Neuronal stem cell (in vitro differentiated cells): ENCODE measurements at regions not wholly inside any gene's neighbourhood (a gene's known extent, or its start where the extent isn't known, plus 50 kb on each side); places are given as distances from the start of the nearest gene placed in this dataset.

Source experiments
- DNase-seq: peaks from one replicate; pipeline ENCODE4 v3.0.0-alpha.2; 2013; ENCODE audit warnings: low spot score
- H2AFZ ChIP-seq: one replicate; pipeline ENCODE4 v1.6.1; 2013; ENCODE audit warnings: mild to moderate bottlenecking, low read length, inconsistent platforms
- H2AK5ac ChIP-seq: 2 replicates; pipeline ENCODE4 v1.6.1; 2013; ENCODE audit warnings: low read depth, mild to moderate bottlenecking, inconsistent platforms, low read length, moderate library complexity, mixed read lengths
- H2BK120ac ChIP-seq: 2 replicates; pipeline ENCODE4 v1.6.1; 2013; ENCODE audit warnings: low read depth, mild to moderate bottlenecking, inconsistent platforms, low read length, moderate library complexity, mixed read lengths
- H2BK12ac ChIP-seq: one replicate; pipeline ENCODE4 v1.6.1; 2013; ENCODE audit warnings: low read length, inconsistent platforms
- H2BK15ac ChIP-seq: 2 replicates; pipeline ENCODE4 v1.6.1; 2013; ENCODE audit warnings: mild to moderate bottlenecking, low read length, inconsistent platforms, mixed read lengths
- H2BK5ac ChIP-seq: one replicate; pipeline ENCODE4 v1.6.1; 2013; ENCODE audit warnings: inconsistent platforms, mild to moderate bottlenecking, low read length, moderate library complexity
- H3K14ac ChIP-seq: one replicate; pipeline ENCODE4 v1.6.1; 2013; ENCODE audit warnings: low read length, inconsistent platforms
- H3K18ac ChIP-seq: 2 replicates; pipeline ENCODE4 v1.6.1; 2013; ENCODE audit warnings: low read length, inconsistent platforms
- H3K23ac ChIP-seq: 2 replicates; pipeline ENCODE4 v1.6.1; 2013; ENCODE audit warnings: low read depth, mild to moderate bottlenecking, mixed read lengths, low read length, inconsistent platforms; ENCODE audit not compliant: poor library complexity
- H3K27ac ChIP-seq: replicated peaks from 3 replicates; pipeline ENCODE4 v1.5.1; 2013; ENCODE audit warnings: low read length, inconsistent platforms
- H3K27me3 ChIP-seq, 3 experiments: 2 replicates each; pipeline ENCODE4 v1.6.1; 2013; ENCODE audit warnings: low read length in 3 of 3, mild to moderate bottlenecking in 2 of 3, inconsistent platforms in 1 of 3, low read depth in 1 of 3, mixed read lengths in 1 of 3, moderate library complexity in 1 of 3; ENCODE audit not compliant: control insufficient read depth in 3 of 3, insufficient read depth in 3 of 3
- H3K36me3 ChIP-seq, 2 donors: replicated peaks in 1 of 2; 2 replicates each; pipeline ENCODE4 v1.6.1; 2013; ENCODE audit warnings: low read length in 2 of 2; ENCODE audit not compliant: control insufficient read depth in 2 of 2, insufficient read depth in 2 of 2
- H3K4ac ChIP-seq: 2 replicates; pipeline ENCODE4 v1.6.1; 2013; ENCODE audit warnings: inconsistent platforms, mild to moderate bottlenecking, low read length, moderate library complexity
- H3K4me1 ChIP-seq, 2 donors: 1 replicate in 1 of 2; 2 replicates in 1 of 2; pipeline ENCODE4 v1.6.1; 2013; ENCODE audit warnings: low read length in 2 of 2, low read depth in 1 of 2; ENCODE audit not compliant: control insufficient read depth in 2 of 2, insufficient read depth in 1 of 2
- H3K4me2 ChIP-seq: one replicate; pipeline ENCODE4 v1.6.1; 2013; ENCODE audit warnings: mild to moderate bottlenecking, low read length, inconsistent platforms; ENCODE audit not compliant: insufficient read depth, poor library complexity, severe bottlenecking
- H3K4me3 ChIP-seq, 2 donors: 2 replicates each; pipeline ENCODE4 v1.5.1; 2013; ENCODE audit warnings: low read length in 2 of 2, mild to moderate bottlenecking in 2 of 2, inconsistent platforms in 1 of 2, moderate library complexity in 1 of 2
- H3K79me1 ChIP-seq: one replicate; pipeline ENCODE4 v1.6.1; 2013; ENCODE audit warnings: low read depth, mild to moderate bottlenecking, inconsistent platforms, low read length, moderate library complexity
- H3K9ac ChIP-seq: one replicate; pipeline ENCODE4 v1.6.1; 2013; ENCODE audit warnings: mild to moderate bottlenecking, low read depth, low read length, inconsistent platforms; ENCODE audit not compliant: poor library complexity
- H3K9me3 ChIP-seq, 2 donors: replicated peaks in 1 of 2; 2 replicates each; pipeline versions ENCODE3 to v1.6.1; 2013; ENCODE audit warnings: low read length in 2 of 2, mild to moderate bottlenecking in 2 of 2, inconsistent platforms in 1 of 2, low read depth in 1 of 2, mixed read lengths in 1 of 2, moderate library complexity in 1 of 2; ENCODE audit not compliant: control insufficient read depth in 2 of 2, insufficient read depth in 1 of 2
- H4K8ac ChIP-seq: one replicate; pipeline ENCODE4 v1.6.1; 2013; ENCODE audit warnings: low read depth, mild to moderate bottlenecking, inconsistent platforms, low read length, moderate library complexity
- H4K91ac ChIP-seq: one replicate; pipeline ENCODE4 v1.6.1; 2013; ENCODE audit warnings: low read length, low read depth, mild to moderate bottlenecking, inconsistent platforms; ENCODE audit not compliant: poor library complexity
- WGBS, 2 donors: extraction: QIAGEN DNeasy Blood & Tissue Kit; methylation state at CpG; one replicate each; pipeline ENCODE4 v1.1.7; 2013; ENCODE audit warnings: missing lambda C conversion rate in 2 of 2, mixed read lengths in 1 of 2; ENCODE audit not compliant: insufficient read length in 2 of 2, insufficient replicate concordance in 1 of 2; ENCODE audit errors: extremely low coverage in 2 of 2; 5-methylcytosine and 5-hydroxymethylcytosine counted together

GRCh38 chr7:24521917-24522623, 51.2 kb upstream of the PALS2 start:
- Histone ChIP-seq H4K8ac (no peak overlapping the region), H4K91ac (no peak overlapping the region), H3K18ac (no peak overlapping the region), H3K14ac (no peak overlapping the region), H2BK120ac (no peak overlapping the region), H3K27me3 (no peaks in the 10 kb centered on the region), H3K27ac (peak overlapping the region; percentile 35), H3K4me1 (peaks cover 3 to 5% of the 10 kb centered on the region in 2 donors), H2BK5ac (no peak overlapping the region), H3K4me2 (no peak overlapping the region), H2BK12ac (no peak overlapping the region), H3K4ac (no peak overlapping the region), H3K4me3 (no peak overlapping the region), H2BK15ac (no peak overlapping the region), H3K79me1 (no peaks in the 10 kb centered on the region), H3K36me3 (no peaks in the 10 kb centered on the region), H2AFZ (no peak overlapping the region), H3K9me3 (no peaks in the 10 kb centered on the region), H3K23ac (no peak overlapping the region), H2AK5ac (no peak overlapping the region), H3K9ac (no peak overlapping the region)
- DNase-seq = peak; percentile 11
- no CpG with 5 or more reads among the region's 2 CpGs for WGBS, 2 donors
